Right atrium auricular region (tissue), 2 donors: ENCODE measurements at regions not wholly inside any gene's neighbourhood (a gene's known extent, or its start where the extent isn't known, plus 50 kb on each side); places are given as distances from the start of the nearest gene placed in this dataset.

ENCODE experiments used
- DNase-seq: peaks from one replicate; pipeline ENCODE4 v3.0.0-alpha.2; 2019; ENCODE audit warnings: low spot score
- H3K27ac ChIP-seq, 2 donors: fragments of 200-600 bp; sonication (generic); 1 replicate in 1 of 2; 2 replicates in 1 of 2; pipeline ENCODE4 v1.5.1; 2016 to 2019
- H3K27me3 ChIP-seq, 2 donors: fragments of 200-600 bp; sonication (generic); one replicate each; pipeline versions ENCODE4 v1.5.1 to v1.6.0; 2017 to 2019
- H3K36me3 ChIP-seq: fragments of 200-600 bp; sonication (generic); one replicate; pipeline ENCODE4 v1.5.1; 2016
- H3K4me1 ChIP-seq, 2 donors: fragments of 200-600 bp; sonication (generic); one replicate each; pipeline versions ENCODE4 v1.5.1 to v1.6.0; 2017 to 2019
- H3K4me3 ChIP-seq, 2 donors: fragments of 200-600 bp; sonication (generic); 1 replicate in 1 of 2; 2 replicates in 1 of 2; pipeline ENCODE4 v1.5.1; 2017 to 2019; ENCODE audit warnings: mild to moderate bottlenecking in 1 of 2, moderate library complexity in 1 of 2
- H3K9me3 ChIP-seq, 2 donors: fragments of 200-600 bp; sonication (generic); one replicate each; pipeline ENCODE4 v1.5.1; 2019
- TF ChIP-seq, protein P1 (sequence below), 2 donors: fragments of 200-600 bp; sonication (generic); IDR thresholded peaks; one replicate each; pipeline ENCODE4 v1.5.1; 2019; ENCODE audit warnings: antibody characterized with exemption in 2 of 2

DNA sequence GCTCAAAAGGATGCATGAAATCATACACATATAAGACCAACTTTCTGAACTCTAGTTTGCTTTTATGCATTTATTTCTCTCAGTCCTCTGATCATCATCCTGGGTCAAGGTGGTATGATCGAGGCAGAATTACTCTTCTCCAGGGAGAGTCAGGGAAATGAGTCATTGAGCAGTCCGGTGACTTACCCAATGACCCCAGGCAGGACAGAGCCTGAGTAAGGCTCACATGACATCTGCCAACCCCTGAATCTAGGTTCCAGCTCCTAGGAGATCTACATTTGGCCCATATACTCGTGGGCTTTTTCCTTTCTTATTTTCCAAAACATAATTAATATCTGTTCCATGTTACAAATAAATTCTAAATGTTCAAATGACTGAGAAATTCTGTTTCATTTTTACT is 502.3 kb downstream of the FOXO1 start:
- DNase-seq = no peak
- Histone ChIP-seq H3K27ac (no peak overlapping the region), H3K4me1 (no peaks in the 10 kb centered on the region), H3K4me3 (no peak overlapping the region), H3K36me3 (no peaks in the 10 kb centered on the region), H3K9me3 (no peaks in the 10 kb centered on the region), H3K27me3 (no peaks in the 10 kb centered on the region)
- TF ChIP-seq, protein P1, sequence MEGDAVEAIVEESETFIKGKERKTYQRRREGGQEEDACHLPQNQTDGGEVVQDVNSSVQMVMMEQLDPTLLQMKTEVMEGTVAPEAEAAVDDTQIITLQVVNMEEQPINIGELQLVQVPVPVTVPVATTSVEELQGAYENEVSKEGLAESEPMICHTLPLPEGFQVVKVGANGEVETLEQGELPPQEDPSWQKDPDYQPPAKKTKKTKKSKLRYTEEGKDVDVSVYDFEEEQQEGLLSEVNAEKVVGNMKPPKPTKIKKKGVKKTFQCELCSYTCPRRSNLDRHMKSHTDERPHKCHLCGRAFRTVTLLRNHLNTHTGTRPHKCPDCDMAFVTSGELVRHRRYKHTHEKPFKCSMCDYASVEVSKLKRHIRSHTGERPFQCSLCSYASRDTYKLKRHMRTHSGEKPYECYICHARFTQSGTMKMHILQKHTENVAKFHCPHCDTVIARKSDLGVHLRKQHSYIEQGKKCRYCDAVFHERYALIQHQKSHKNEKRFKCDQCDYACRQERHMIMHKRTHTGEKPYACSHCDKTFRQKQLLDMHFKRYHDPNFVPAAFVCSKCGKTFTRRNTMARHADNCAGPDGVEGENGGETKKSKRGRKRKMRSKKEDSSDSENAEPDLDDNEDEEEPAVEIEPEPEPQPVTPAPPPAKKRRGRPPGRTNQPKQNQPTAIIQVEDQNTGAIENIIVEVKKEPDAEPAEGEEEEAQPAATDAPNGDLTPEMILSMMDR (IDR thresholded peaks at IDR 0.05) = no peak

DNA sequence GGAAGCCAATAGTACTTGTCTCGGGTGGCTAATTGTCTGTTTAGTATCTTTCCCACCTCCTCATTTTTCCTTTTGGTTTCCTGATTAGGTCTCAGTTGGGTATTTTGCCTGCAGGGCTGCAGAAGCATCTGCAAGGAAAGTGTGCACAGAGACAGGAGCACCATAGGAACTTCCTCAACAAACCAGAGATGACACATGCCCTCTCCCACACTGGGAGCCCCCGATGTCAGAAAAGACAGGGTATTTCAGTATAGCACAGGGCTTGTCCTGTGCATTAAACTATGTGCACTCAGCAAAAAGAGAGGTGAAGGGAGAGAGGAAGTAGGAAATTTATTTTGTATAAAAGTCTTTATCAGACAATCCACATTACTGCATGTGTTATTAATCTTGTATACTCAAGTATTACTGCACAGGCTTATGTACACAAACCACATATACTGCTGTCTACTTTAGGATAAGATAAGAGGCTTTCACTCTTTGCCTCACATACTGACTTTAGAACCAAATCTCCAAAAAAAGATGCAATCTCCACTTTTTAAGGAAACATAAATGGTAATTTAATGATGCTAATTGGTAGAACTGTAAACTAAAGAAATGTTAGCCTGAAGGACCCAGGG is 501.0 kb downstream of the FOXO1 start:
- Histone ChIP-seq H3K36me3 (no peaks in the 10 kb centered on the region), H3K4me3 (no peak overlapping the region), H3K27me3 (no peaks in the 10 kb centered on the region), H3K4me1 (no peaks in the 10 kb centered on the region), H3K27ac (no peak overlapping the region), H3K9me3 (no peaks in the 10 kb centered on the region)
- TF ChIP-seq, protein P1 (IDR thresholded peaks at IDR 0.05) = no peak
- DNase-seq = no peak

DNA sequence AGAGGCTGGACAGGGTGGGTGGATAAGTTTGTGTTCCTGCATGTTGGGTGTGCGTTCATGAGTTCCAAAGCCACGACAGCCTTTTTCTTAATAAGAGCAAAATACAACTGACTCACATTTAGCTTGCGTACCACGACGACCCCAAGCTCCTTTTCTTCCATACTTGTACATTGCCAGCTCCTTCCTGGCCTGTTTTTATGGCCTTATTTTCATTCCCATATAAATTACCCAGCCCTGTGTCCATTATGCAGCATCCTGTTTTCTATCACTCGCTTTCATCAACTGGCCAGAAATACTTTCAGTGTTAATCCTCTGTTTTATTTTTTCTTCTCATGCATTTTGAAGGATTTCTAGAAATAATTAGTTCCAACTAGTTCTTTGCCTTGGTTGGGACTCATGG is 499.1 kb downstream of the FOXO1 start:
- Histone ChIP-seq H3K27me3 (no peaks in the 10 kb centered on the region), H3K36me3 (no peaks in the 10 kb centered on the region), H3K4me3 (no peak overlapping the region), H3K27ac (no peak overlapping the region), H3K9me3 (no peaks in the 10 kb centered on the region), H3K4me1 (peaks cover 0 to 6% of the 10 kb centered on the region in 2 donors)
- TF ChIP-seq, protein P1 (IDR thresholded peaks at IDR 0.05) = no peak
- no peak for DNase-seq

DNA sequence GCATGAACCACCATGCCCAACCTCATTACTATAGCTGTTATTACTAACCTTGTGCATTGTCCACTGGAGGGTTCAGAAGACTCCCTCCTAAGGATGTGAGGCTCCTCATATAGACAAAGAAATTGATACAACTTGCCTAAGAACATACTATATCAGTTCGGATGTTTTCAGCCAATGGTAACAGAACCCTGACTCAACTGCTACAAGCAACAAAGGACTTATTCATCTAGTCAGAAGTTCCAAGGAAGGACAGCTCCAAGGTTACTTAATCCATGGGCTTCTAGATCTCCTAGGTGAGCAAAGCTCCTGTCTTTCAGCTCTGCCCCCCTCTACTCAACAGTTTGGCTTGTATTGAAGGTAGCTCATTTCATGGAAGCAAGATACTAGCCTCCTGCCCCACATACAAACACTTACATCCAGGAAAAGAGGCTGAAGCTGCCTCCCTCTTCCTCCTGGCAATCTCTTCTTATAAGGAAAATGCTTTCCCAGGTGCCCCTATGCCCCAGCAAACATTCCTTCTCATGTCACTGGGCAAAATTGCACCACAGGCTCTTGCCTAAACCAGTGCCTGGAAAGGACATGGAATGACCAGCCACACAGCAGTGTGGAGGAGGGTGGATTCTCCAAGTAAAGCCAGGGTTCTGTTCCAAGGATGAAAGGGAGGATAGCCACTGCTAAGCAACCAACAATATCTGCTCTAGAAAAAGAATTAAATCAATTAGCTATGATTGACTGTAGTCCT is 497.8 kb downstream of the FOXO1 start:
- H3K27ac ChIP-seq = no peak overlapping the region
- peaks cover 0 to 8% of the 10 kb centered on the region in 2 donors for H3K4me1 ChIP-seq
- no peak overlapping the region for H3K4me3 ChIP-seq
- H3K36me3 ChIP-seq = no peaks in the 10 kb centered on the region
- H3K9me3 ChIP-seq = no peaks in the 10 kb centered on the region
- H3K27me3 ChIP-seq = no peaks in the 10 kb centered on the region
- TF ChIP-seq, protein P1 (IDR thresholded peaks at IDR 0.05) = no peak
- DNase-seq = no peak

DNA sequence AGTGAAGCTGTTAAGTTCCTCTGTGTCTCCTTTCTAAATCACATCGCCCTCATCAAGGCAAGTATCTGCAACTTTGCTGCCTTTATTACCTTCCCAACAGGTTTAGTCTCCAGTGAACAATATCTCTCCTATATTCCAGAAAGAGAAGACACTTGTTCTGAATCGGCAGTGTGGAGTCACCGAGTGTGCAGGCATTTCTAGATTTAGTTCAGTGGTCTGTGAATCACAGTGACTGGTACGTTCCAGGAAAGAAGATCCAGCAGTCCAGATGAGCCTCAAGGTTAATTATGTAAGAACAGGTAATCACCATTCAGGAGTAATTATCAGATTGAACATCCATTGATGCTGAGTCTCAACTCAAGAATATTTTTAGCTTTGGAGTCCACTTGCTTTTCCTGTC is 497.0 kb downstream of the FOXO1 start:
- peaks cover 0 to 8% of the 10 kb centered on the region in 2 donors for H3K4me1 ChIP-seq
- H3K27me3 ChIP-seq = no peaks in the 10 kb centered on the region
- H3K36me3 ChIP-seq = no peaks in the 10 kb centered on the region
- TF ChIP-seq, protein P1 (IDR thresholded peaks at IDR 0.05) = no peak
- H3K4me3 ChIP-seq = no peak overlapping the region
- H3K27ac ChIP-seq = no peak overlapping the region
- no peaks in the 10 kb centered on the region for H3K9me3 ChIP-seq
- no peak for DNase-seq
